ENCODE measurements at regions not wholly inside any gene's neighbourhood (a gene's known extent, or its start where the extent isn't known, plus 50 kb on each side); places are given as distances from the start of the nearest gene placed in this dataset.

DNA sequence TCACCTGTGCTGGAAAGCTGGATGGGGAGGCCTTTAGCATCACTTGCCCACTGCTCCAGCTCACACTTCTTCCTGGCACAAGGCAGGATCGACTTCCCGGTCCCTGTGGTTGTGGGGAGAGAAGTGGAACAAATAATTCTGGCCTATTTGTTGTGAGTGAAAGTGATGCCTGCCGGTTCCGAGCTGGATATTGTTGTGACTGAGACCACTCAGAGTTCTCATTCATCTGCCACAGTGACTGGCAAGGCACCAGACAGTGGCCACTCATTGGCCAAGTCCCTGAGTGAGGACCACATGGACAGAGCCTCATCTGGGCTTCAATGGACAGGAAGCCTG lies 191.9 kb downstream of the PTPRU start:
- TF ChIP-seq, protein P1, sequence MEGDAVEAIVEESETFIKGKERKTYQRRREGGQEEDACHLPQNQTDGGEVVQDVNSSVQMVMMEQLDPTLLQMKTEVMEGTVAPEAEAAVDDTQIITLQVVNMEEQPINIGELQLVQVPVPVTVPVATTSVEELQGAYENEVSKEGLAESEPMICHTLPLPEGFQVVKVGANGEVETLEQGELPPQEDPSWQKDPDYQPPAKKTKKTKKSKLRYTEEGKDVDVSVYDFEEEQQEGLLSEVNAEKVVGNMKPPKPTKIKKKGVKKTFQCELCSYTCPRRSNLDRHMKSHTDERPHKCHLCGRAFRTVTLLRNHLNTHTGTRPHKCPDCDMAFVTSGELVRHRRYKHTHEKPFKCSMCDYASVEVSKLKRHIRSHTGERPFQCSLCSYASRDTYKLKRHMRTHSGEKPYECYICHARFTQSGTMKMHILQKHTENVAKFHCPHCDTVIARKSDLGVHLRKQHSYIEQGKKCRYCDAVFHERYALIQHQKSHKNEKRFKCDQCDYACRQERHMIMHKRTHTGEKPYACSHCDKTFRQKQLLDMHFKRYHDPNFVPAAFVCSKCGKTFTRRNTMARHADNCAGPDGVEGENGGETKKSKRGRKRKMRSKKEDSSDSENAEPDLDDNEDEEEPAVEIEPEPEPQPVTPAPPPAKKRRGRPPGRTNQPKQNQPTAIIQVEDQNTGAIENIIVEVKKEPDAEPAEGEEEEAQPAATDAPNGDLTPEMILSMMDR (IDR thresholded peaks at IDR 0.05; ENCODE audit: low read depth, low read length, missing control alignments) = no peak
- no peak for DNase-seq (ENCODE audit: low read depth)
- H3K4me3 ChIP-seq (ENCODE audit: low read depth, low read length) = no peak overlapping the region

DNA sequence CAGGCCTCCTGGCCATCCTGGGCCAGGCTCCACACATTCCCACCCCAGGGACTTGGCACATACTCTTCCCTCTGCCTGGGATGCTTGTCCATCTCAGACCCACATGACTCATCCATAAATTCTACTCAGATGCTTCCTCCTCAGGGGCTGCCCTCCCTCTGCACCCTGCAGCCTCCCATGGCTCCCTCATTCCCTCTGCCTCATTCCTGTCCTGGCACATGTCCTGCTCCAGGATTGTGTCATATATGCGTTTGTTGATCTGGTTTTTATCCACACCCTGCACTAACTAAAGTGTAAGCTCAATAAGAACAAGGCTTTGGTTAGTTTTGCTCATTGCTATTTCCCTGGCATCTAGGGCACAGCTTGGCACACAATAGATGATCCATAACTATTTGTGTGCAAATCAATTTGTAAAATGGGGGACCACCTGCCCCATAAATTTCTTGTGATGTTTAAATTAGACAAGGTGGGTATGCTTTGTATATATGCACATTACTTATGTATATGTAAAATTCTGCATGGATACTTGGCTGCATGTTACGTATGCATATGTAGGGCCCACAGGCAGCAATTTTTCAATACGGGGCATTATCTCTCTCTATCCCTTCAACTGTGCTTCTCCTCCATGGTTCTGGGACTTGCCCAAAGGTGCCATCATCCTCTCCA lies 191.4 kb downstream of the PTPRU start:
- no peak overlapping the region for H3K4me3 ChIP-seq (ENCODE audit: low read depth, low read length)
- no peak for DNase-seq (ENCODE audit: low read depth)
- TF ChIP-seq, protein P1 (IDR thresholded peaks at IDR 0.05; ENCODE audit: low read depth, low read length, missing control alignments) = no peak

DNA sequence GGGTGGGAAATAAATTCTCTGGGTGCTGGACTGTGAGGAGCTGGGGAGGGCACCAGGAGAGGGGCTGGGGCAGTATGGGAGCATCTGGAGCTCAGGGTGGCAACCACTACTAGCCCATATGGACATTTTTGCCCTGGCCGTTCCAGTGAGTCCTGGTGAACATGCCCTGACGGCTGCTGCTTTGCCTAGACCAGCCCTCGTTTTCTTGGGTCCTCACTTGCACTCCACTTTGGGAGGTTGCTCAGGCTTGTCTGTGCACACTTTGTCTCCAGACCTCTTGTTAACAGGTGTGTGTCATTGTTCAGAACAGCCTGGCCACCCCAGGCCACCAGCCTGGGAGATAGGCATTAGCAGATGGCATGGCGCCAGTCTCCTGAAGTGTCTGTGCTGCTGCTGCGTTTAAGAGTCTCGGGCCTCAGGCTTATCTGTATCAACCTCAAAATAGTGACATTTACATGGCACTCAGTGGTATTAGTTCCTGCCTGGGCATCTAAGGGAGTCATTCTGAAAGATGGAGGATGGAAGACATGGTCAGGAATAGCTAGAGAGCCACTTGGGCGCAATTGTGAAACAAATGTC lies 190.5 kb downstream of the PTPRU start:
- TF ChIP-seq, protein P1 (IDR thresholded peaks at IDR 0.05; ENCODE audit: low read depth, low read length, missing control alignments) = no peak
- no peak for DNase-seq (ENCODE audit: low read depth)
- H3K4me3 ChIP-seq (ENCODE audit: low read depth, low read length) = no peak overlapping the region

DNA sequence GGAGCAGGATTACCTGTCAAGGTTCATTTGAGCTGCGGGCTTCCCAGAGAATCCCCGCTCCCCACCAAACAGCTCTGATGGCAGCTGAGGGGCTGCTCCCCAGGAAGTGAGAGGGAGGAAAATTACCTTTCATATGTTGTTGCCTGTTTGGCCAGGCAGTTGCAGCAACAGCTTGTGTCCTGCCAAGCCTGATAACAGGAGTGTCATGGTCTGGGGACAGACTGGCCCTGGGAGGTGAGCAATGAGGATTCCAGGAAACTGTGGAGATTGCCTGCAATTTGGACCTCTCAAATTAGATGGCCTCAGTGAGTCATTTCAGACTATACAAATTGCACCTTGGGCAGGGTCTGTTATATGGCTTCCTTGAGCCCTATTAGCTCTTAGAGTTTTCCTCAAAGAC lies 189.3 kb downstream of the PTPRU start:
- no peak for DNase-seq (ENCODE audit: low read depth)
- no peak overlapping the region for H3K4me3 ChIP-seq (ENCODE audit: low read depth, low read length)
- TF ChIP-seq, protein P1 (IDR thresholded peaks at IDR 0.05; ENCODE audit: low read depth, low read length, missing control alignments) = no peak

DNA sequence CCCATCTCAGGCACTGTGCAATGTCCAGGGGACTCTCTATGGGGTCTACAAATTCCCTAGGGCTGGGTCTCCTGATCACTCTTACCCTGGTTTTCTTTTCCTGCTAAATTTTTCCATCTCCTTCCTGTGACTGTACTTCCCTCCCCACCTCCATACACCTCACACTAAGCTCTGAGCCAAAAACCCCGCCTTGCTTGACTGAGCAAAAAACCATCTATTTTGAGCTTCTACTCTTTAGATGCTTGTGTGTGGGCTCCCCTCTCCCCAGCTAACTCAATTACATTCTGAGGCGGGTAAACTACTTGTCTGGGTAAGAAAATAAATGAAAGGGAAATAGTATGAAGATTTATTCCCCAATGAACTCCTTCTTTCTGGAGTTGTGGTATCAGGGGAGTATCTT lies 187.9 kb downstream of the PTPRU start:
- TF ChIP-seq, protein P1 (IDR thresholded peaks at IDR 0.05; ENCODE audit: low read depth, low read length, missing control alignments) = no peak
- H3K4me3 ChIP-seq (ENCODE audit: low read depth, low read length) = no peak overlapping the region
- no peak for DNase-seq (ENCODE audit: low read depth)

DNA sequence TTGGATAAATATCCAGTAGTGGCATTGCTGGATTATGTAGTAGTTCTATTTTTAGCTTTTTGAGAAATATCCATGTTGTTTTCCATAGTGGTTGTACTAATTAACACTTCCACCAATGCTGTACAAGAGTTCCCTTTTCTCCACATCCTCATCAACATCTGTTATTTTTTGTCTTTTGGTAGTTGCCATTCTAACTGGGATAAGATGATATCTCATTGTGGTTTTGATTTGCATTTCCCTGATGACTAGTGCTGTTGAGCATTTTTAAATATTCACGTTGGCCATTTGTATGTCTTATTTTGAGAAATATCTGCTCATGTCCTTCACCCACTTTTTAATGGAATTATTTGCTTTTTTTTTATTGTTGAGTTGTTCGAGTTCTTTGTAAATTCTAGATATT lies 183.9 kb downstream of the PTPRU start:
- no peak overlapping the region for H3K4me3 ChIP-seq (ENCODE audit: low read depth, low read length)
- no peak for DNase-seq (ENCODE audit: low read depth)
- TF ChIP-seq, protein P1 (IDR thresholded peaks at IDR 0.05; ENCODE audit: low read depth, low read length, missing control alignments) = no peak

DNA sequence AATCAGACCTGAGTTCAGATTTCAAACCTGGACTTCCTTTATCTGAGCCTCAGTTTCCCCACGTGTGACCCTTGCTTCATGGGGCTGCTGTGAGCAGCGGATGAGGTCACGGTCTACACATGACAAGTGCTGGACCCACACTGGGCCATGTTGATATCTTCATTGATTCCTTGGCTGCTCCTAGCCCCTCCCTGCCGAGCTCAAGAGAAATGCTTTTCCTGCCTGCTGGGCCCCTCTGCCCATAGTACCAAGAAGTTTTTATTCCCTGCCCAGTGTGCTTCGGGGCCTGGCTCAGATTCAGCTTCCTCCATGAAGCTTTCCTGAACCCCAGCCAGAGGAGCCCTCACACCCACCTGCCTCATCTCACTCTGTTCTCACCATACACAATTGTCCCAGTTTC lies 181.6 kb downstream of the PTPRU start:
- TF ChIP-seq, protein P1 (IDR thresholded peaks at IDR 0.05; ENCODE audit: low read depth, low read length, missing control alignments) = no peak
- no peak overlapping the region for H3K4me3 ChIP-seq (ENCODE audit: low read depth, low read length)

More for the DNA sequence above, 181.6 kb downstream of the PTPRU start:
- no peak for DNase-seq (ENCODE audit: low read depth)
